ENCODE measurements at regions not wholly inside any gene's neighbourhood (a gene's known extent, or its start where the extent isn't known, plus 50 kb on each side); places are given as distances from the start of the nearest gene placed in this dataset.

DNA sequence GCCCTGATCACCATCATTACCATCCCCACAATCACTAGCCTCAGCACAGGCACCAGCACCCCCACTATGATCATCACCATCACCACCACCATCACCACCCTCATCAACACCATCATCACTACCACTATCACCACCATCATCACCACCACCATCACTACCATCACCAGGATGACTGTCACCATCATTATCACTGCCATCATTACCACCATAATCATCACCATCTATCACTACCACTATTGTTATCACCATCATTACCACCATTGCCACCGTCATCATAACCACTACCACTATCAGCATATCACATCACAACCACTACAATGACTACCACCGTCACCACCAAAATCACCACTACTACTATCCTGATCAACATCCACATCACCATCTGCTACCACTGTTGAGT lies 57.3 kb upstream of the CASZ1 start:
- TF ChIP-seq POLR2A (IDR thresholded peaks at IDR 0.05) (no peak), EP300 (IDR thresholded peaks at IDR 0.05) (no peak)
- TF ChIP-seq, protein P1, sequence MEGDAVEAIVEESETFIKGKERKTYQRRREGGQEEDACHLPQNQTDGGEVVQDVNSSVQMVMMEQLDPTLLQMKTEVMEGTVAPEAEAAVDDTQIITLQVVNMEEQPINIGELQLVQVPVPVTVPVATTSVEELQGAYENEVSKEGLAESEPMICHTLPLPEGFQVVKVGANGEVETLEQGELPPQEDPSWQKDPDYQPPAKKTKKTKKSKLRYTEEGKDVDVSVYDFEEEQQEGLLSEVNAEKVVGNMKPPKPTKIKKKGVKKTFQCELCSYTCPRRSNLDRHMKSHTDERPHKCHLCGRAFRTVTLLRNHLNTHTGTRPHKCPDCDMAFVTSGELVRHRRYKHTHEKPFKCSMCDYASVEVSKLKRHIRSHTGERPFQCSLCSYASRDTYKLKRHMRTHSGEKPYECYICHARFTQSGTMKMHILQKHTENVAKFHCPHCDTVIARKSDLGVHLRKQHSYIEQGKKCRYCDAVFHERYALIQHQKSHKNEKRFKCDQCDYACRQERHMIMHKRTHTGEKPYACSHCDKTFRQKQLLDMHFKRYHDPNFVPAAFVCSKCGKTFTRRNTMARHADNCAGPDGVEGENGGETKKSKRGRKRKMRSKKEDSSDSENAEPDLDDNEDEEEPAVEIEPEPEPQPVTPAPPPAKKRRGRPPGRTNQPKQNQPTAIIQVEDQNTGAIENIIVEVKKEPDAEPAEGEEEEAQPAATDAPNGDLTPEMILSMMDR (IDR thresholded peaks at IDR 0.05), result no peak
